Neural progenitor cell (in vitro differentiated cells): ENCODE measurements at regions not wholly inside any gene's neighbourhood (a gene's known extent, or its start where the extent isn't known, plus 50 kb on each side); places are given as distances from the start of the nearest gene placed in this dataset.
"Not testable (repeated sequence)": the region's sequence is repeated elsewhere in the genome, so short reads cannot be mapped to it uniquely, and the experiment has no call there.

ENCODE experiments used
- DNase-seq: peaks from one replicate; pipeline ENCODE4 v3.0.0-alpha.2; 2016; ENCODE audit warnings: low spot score
- H2AFZ ChIP-seq: fragments of 200-600 bp; sonication (generic); replicated peaks from 2 replicates; pipeline ENCODE4 v1.6.1; 2016; ENCODE audit warnings: antibody characterized with exemption
- H3F3A ChIP-seq: fragments of 200-600 bp; sonication (generic); 2 replicates; pipeline ENCODE4 v1.6.1; 2016; ENCODE audit warnings: antibody characterized with exemption, low read depth
- H3K27ac ChIP-seq: fragments of 200-600 bp; sonication (generic); 2 replicates; pipeline ENCODE4 v1.5.1; 2016; ENCODE audit warnings: mild to moderate bottlenecking
- H3K27me3 ChIP-seq: fragments of 200-600 bp; sonication (generic); 2 replicates; pipeline ENCODE4 v1.6.1; 2016; ENCODE audit warnings: mild to moderate bottlenecking, moderate library complexity
- H3K36me3 ChIP-seq: fragments of 200-600 bp; sonication (generic); 2 replicates; pipeline ENCODE4 v1.5.1; 2016
- H3K4me1 ChIP-seq: fragments of 200-600 bp; sonication (generic); 2 replicates; pipeline ENCODE4 v1.6.1; 2016; ENCODE audit warnings: mixed run types
- H3K4me2 ChIP-seq: fragments of 200-600 bp; sonication (generic); 2 replicates; pipeline ENCODE4 v1.6.1; 2016
- H3K4me3 ChIP-seq: fragments of 200-600 bp; sonication (generic); 2 replicates; pipeline ENCODE4 v1.5.1; 2016
- H3K79me2 ChIP-seq: fragments of 200-600 bp; sonication (generic); 2 replicates; pipeline ENCODE4 v1.6.1; 2016; ENCODE audit warnings: low read depth
- H3K9ac ChIP-seq: fragments of 200-600 bp; sonication (generic); 2 replicates; pipeline ENCODE4 v1.6.1; 2016
- H3K9me3 ChIP-seq: fragments of 200-600 bp; sonication (generic); 2 replicates; pipeline ENCODE4 v1.5.1; 2016; ENCODE audit warnings: low read depth
- H4K20me1 ChIP-seq: fragments of 200-600 bp; sonication (generic); 2 replicates; pipeline ENCODE4 v1.6.1; 2016; ENCODE audit warnings: low read depth
- H3K27ac Mint-ChIP-seq: 3 replicates; pipeline ENCODE4 v1.8.0; 2021; ENCODE audit warnings: mixed read lengths
- H3K27me3 Mint-ChIP-seq: 2 replicates; pipeline ENCODE4 v1.8.0; 2022; ENCODE audit warnings: low read depth, mild to moderate bottlenecking, inconsistent platforms, moderate library complexity, mixed read lengths; ENCODE audit not compliant: insufficient read depth
- H3K36me3 Mint-ChIP-seq: 3 replicates; pipeline ENCODE4 v1.8.0; 2021; ENCODE audit warnings: mixed read lengths
- H3K4me1 Mint-ChIP-seq: 3 replicates; pipeline ENCODE4 v1.8.0; 2021; ENCODE audit warnings: mixed read lengths
- H3K4me3 Mint-ChIP-seq: 3 replicates; pipeline ENCODE4 v1.8.0; 2021; ENCODE audit warnings: mild to moderate bottlenecking, moderate library complexity, mixed read lengths
- H3K9me3 Mint-ChIP-seq: 3 replicates; pipeline ENCODE4 v1.8.0; 2020; ENCODE audit warnings: mixed read lengths
- EZH2 ChIP-seq: fragments of 200-600 bp; sonication (generic); IDR thresholded peaks from 2 replicates; pipeline ENCODE4 v1.6.1; 2017; ENCODE audit warnings: antibody characterized with exemption, mild to moderate bottlenecking, moderate library complexity
- EZH2phosphoT487 ChIP-seq: fragments of 200-600 bp; sonication (generic); IDR thresholded peaks from 2 replicates; pipeline ENCODE4 v1.6.1; 2017; ENCODE audit warnings: antibody characterized with exemption
- TF ChIP-seq, protein P1 (sequence below): fragments of 200-600 bp; sonication (generic); IDR thresholded peaks from 2 replicates; pipeline ENCODE4 v1.5.1; 2017; ENCODE audit warnings: antibody characterized with exemption, mild to moderate bottlenecking

DNA sequence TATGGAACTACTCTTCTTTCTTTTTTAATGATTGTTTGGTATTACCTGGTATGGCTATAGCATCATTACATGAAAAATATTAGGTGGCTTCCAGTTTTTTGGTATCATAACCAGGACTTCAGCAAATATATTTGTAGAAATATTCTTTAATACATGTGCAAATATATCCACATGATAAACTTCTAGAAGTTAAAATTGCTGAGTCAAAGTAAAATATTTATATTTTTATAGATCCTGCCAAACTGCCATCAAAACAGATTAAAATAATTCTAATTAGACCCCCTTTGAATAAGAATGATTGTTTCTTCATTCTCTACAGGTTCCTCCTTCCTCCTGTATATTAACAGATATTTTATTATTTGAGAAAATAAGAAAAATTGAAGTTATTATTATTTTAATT lies 708.5 kb upstream of the INTU start:
- TF ChIP-seq, protein P1, sequence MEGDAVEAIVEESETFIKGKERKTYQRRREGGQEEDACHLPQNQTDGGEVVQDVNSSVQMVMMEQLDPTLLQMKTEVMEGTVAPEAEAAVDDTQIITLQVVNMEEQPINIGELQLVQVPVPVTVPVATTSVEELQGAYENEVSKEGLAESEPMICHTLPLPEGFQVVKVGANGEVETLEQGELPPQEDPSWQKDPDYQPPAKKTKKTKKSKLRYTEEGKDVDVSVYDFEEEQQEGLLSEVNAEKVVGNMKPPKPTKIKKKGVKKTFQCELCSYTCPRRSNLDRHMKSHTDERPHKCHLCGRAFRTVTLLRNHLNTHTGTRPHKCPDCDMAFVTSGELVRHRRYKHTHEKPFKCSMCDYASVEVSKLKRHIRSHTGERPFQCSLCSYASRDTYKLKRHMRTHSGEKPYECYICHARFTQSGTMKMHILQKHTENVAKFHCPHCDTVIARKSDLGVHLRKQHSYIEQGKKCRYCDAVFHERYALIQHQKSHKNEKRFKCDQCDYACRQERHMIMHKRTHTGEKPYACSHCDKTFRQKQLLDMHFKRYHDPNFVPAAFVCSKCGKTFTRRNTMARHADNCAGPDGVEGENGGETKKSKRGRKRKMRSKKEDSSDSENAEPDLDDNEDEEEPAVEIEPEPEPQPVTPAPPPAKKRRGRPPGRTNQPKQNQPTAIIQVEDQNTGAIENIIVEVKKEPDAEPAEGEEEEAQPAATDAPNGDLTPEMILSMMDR: no peak
- TF ChIP-seq EZH2phosphoT487: no peak
- TF ChIP-seq EZH2: no peak
- DNase-seq: no peak
- Histone ChIP-seq H3K27ac (no peak overlapping the region), H3K4me2 (no peak overlapping the region), H3K79me2 (no peaks in the 10 kb centered on the region), H3F3A (no peaks in the 10 kb centered on the region), H3K4me1 (no peaks in the 10 kb centered on the region), H3K27me3 (no peaks in the 10 kb centered on the region), H2AFZ (no peak overlapping the region), H3K4me3 (no peak overlapping the region), H3K36me3 (no peaks in the 10 kb centered on the region), H4K20me1 (no peaks in the 10 kb centered on the region), H3K9ac (no peak overlapping the region), H3K9me3 (no peaks in the 10 kb centered on the region)
- Mint-ChIP-seq H3K27ac (no peak overlapping the region), H3K36me3 (no peaks in the 10 kb centered on the region), H3K27me3 (no peaks in the 10 kb centered on the region), H3K9me3 (peaks cover 20% of the 10 kb centered on the region), H3K4me1 (no peaks in the 10 kb centered on the region), H3K4me3 (no peak overlapping the region)

GRCh38 chr4:126930059-126930458 lies 702.7 kb upstream of the INTU start:
- not testable (repeated sequence) for H3K27me3 ChIP-seq, H3K9me3 ChIP-seq, H3K27ac Mint-ChIP-seq, H3K4me3 Mint-ChIP-seq, H3K27me3 Mint-ChIP-seq, H3K9ac ChIP-seq, H3K4me3 ChIP-seq, H3F3A ChIP-seq, H3K27ac ChIP-seq, H4K20me1 ChIP-seq, DNase-seq, H2AFZ ChIP-seq, H3K36me3 Mint-ChIP-seq, H3K79me2 ChIP-seq, H3K4me2 ChIP-seq, H3K4me1 Mint-ChIP-seq, H3K36me3 ChIP-seq, H3K4me1 ChIP-seq
- H3K9me3 Mint-ChIP-seq: peaks cover 17% of the 10 kb centered on the region

DNA sequence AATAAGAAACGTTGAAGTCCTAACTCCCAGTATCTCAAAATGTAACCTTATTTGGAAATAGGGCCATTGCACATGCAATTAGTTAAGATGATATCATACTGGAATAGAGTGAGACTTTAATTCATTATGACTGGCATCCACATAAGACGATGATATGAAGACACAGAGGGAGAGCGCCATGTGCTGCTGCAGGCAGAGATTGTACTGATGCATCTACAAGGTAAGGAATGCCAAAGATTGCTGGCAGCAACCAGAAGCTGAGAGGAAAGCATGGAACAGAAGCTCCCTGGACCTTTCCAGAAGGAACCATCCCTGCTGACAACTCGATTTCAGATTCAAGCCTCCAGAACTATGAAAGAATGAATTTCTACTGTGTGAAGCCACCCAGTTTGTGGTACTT lies 697.0 kb upstream of the INTU start:
- Mint-ChIP-seq H3K9me3 (no peaks in the 10 kb centered on the region), H3K4me3 (no peak overlapping the region), H3K27me3 (no peaks in the 10 kb centered on the region), H3K4me1 (no peaks in the 10 kb centered on the region), H3K36me3 (no peaks in the 10 kb centered on the region), H3K27ac (no peak overlapping the region)
- TF ChIP-seq EZH2 (no peak), EZH2phosphoT487 (no peak)
- TF ChIP-seq, protein P1: no peak
- Histone ChIP-seq H3K4me3 (no peak overlapping the region), H3K79me2 (no peaks in the 10 kb centered on the region), H3K4me2 (no peak overlapping the region), H3K9ac (no peak overlapping the region), H3K4me1 (no peaks in the 10 kb centered on the region), H3K36me3 (no peaks in the 10 kb centered on the region), H3K9me3 (no peaks in the 10 kb centered on the region), H3K27ac (no peak overlapping the region), H4K20me1 (no peaks in the 10 kb centered on the region), H3K27me3 (no peaks in the 10 kb centered on the region), H2AFZ (no peak overlapping the region), H3F3A (no peaks in the 10 kb centered on the region)
- no peak for DNase-seq

GRCh38 chr4:126937342-126937741 lies 695.4 kb upstream of the INTU start:
- no peaks in the 10 kb centered on the region for H3K9me3 ChIP-seq
- H3K79me2 ChIP-seq: no peaks in the 10 kb centered on the region
- Mint-ChIP-seq H3K27me3 (no peaks in the 10 kb centered on the region), H3K4me1 (no peaks in the 10 kb centered on the region), H3K9me3 (no peaks in the 10 kb centered on the region), H3K36me3 (no peaks in the 10 kb centered on the region), H3K4me3 (no peak overlapping the region), H3K27ac (no peak overlapping the region)
- H3K9ac ChIP-seq: no peak overlapping the region
- no peaks in the 10 kb centered on the region for H3F3A ChIP-seq
- no peak overlapping the region for H3K27ac ChIP-seq
- no peak for DNase-seq
- no peaks in the 10 kb centered on the region for H3K4me1 ChIP-seq
- no peaks in the 10 kb centered on the region for H3K36me3 ChIP-seq
- H3K4me3 ChIP-seq: no peak overlapping the region
- no peaks in the 10 kb centered on the region for H3K27me3 ChIP-seq
- H4K20me1 ChIP-seq: no peaks in the 10 kb centered on the region
- TF ChIP-seq EZH2: no peak
- TF ChIP-seq, protein P1: no peak
- TF ChIP-seq EZH2phosphoT487: no peak
- no peak overlapping the region for H3K4me2 ChIP-seq
- H2AFZ ChIP-seq: no peak overlapping the region
